Psoas muscle (tissue), 7 donors: ENCODE measurements at regions not wholly inside any gene's neighbourhood (a gene's known extent, or its start where the extent isn't known, plus 50 kb on each side); places are given as distances from the start of the nearest gene placed in this dataset.

Source experiments
- ATAC-seq, 4 donors: fragments of 200-7000 bp; cut with Tn5 transposase; one replicate each; pipeline ENCODE4 v1.9.1; 2020; ENCODE audit warnings: moderate library complexity in 3 of 4, mild to moderate bottlenecking in 2 of 4
- DNase-seq, 2 donors: peaks; one replicate each; pipeline ENCODE4 v3.0.0-alpha.2; 2020
- H3K27ac ChIP-seq: fragments of 200-600 bp; one replicate; pipeline ENCODE4 v1.8.0; 2022
- H3K27me3 ChIP-seq, 3 donors: fragments of 200-600 bp in 1 of 3; one replicate each; pipeline versions ENCODE4 v1.6.1 to v1.8.0; 2013 to 2022; ENCODE audit warnings: low read length in 2 of 3, mild to moderate bottlenecking in 2 of 3, moderate library complexity in 1 of 3; ENCODE audit not compliant: insufficient read depth in 3 of 3
- H3K36me3 ChIP-seq, 2 donors: fragments of 200-600 bp in 1 of 2; one replicate each; pipeline versions ENCODE4 v1.6.1 to v1.8.0; 2013 to 2022; ENCODE audit warnings: low read depth in 1 of 2, mild to moderate bottlenecking in 1 of 2, moderate library complexity in 1 of 2; ENCODE audit not compliant: insufficient read depth in 1 of 2
- H3K4me1 ChIP-seq: fragments of 200-600 bp; one replicate; pipeline ENCODE4 v1.8.0; 2022
- H3K4me3 ChIP-seq: fragments of 200-600 bp; one replicate; pipeline ENCODE4 v1.8.0; 2022; ENCODE audit warnings: mild to moderate bottlenecking
- H3K9me3 ChIP-seq: fragments of 200-600 bp; one replicate; pipeline ENCODE4 v1.8.0; 2022
- WGBS, 3 donors: extraction: QIAGEN DNeasy Blood & Tissue Kit; methylation state at CpG; one replicate each; pipeline versions ENCODE4 v1.1.6 to v1.1.7; 2013; 5-methylcytosine and 5-hydroxymethylcytosine counted together
- intact Hi-C, 2 donors: fragments of 100-400 bp; cut with DNase I; formaldehyde crosslinking; loops; one replicate each; pipeline versions ENCODE4 v1.11.0 to v1.14.2; 2022
- TF ChIP-seq, protein P1 (sequence below): fragments of 200-600 bp; IDR thresholded peaks from one replicate; pipeline ENCODE4 v1.8.0; 2022; ENCODE audit warnings: antibody characterized with exemption
- donor health status: healthy with polysubstance abuse.
- donor health status: DM: no; HTN: no; CAD: no; lungs with moderate emphysema.
- donor health status: Bipolar disorder and iron deficiency.
- donor health status: healthy.
- donor health status: DM: yes; HTN: yes; CAD: no.
- donor health status: DM: no; HTN: no; CAD: no.
- donor health status: DM: yes; HTN: yes; CAD: no.

- Histone ChIP-seq H3K9me3 (no peaks in the 10 kb centered on the region), H3K36me3 (no peaks in the 10 kb centered on the region), H3K4me1 (no peaks in the 10 kb centered on the region), H3K27me3 (no peaks in the 10 kb centered on the region), H3K27ac (no peak overlapping the region), H3K4me3 (no peak overlapping the region)
- WGBS, 3 donors: 30 to 40% (median 35%) methylated on average over 2 of the region's 2 CpGs
- no peak for ATAC-seq
- intact Hi-C loops: no loop called here
- DNase-seq: no peak
- TF ChIP-seq, protein P1, sequence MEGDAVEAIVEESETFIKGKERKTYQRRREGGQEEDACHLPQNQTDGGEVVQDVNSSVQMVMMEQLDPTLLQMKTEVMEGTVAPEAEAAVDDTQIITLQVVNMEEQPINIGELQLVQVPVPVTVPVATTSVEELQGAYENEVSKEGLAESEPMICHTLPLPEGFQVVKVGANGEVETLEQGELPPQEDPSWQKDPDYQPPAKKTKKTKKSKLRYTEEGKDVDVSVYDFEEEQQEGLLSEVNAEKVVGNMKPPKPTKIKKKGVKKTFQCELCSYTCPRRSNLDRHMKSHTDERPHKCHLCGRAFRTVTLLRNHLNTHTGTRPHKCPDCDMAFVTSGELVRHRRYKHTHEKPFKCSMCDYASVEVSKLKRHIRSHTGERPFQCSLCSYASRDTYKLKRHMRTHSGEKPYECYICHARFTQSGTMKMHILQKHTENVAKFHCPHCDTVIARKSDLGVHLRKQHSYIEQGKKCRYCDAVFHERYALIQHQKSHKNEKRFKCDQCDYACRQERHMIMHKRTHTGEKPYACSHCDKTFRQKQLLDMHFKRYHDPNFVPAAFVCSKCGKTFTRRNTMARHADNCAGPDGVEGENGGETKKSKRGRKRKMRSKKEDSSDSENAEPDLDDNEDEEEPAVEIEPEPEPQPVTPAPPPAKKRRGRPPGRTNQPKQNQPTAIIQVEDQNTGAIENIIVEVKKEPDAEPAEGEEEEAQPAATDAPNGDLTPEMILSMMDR: no peak
Measured at GRCh38 chr9:32294106-32294505, 90.3 kb upstream of the ACO1 start.

- Histone ChIP-seq H3K4me1 (no peaks in the 10 kb centered on the region), H3K4me3 (no peak overlapping the region), H3K27ac (no peak overlapping the region), H3K36me3 (no peaks in the 10 kb centered on the region), H3K27me3 (no peaks in the 10 kb centered on the region), H3K9me3 (no peaks in the 10 kb centered on the region)
- no peak for ATAC-seq
- TF ChIP-seq, protein P1: no peak
- DNase-seq: no peak
- intact Hi-C loops: no loop called here
- WGBS, 3 donors: 66 to 72% (median 66%) methylated on average over 2 of the region's 2 CpGs
Measured at GRCh38 chr9:32300373-32300772, 84.1 kb upstream of the ACO1 start.

GRCh38 chr9:32304495-32304894 lies 79.9 kb upstream of the ACO1 start:
- Histone ChIP-seq H3K27me3 (no peaks in the 10 kb centered on the region), H3K36me3 (no peaks in the 10 kb centered on the region), H3K9me3 (peaks cover 5% of the 10 kb centered on the region), H3K4me1 (no peaks in the 10 kb centered on the region), H3K4me3 (no peak overlapping the region), H3K27ac (no peak overlapping the region)
- intact Hi-C loops: no loop called here
- TF ChIP-seq, protein P1: no peak
- 0 to 3% (median 0%) methylated on average over 1 of the region's 1 CpG for WGBS, 3 donors
- no peak for DNase-seq
- no peak for ATAC-seq

GRCh38 chr9:32306006-32306405 lies 78.4 kb upstream of the ACO1 start:
- Histone ChIP-seq H3K27me3 (no peaks in the 10 kb centered on the region), H3K9me3 (peaks cover 5% of the 10 kb centered on the region), H3K36me3 (no peaks in the 10 kb centered on the region), H3K4me1 (no peaks in the 10 kb centered on the region), H3K4me3 (no peak overlapping the region), H3K27ac (no peak overlapping the region)
- TF ChIP-seq, protein P1: no peak
- no peak for DNase-seq
- intact Hi-C loops: no loop called here
- ATAC-seq: no peak

DNA sequence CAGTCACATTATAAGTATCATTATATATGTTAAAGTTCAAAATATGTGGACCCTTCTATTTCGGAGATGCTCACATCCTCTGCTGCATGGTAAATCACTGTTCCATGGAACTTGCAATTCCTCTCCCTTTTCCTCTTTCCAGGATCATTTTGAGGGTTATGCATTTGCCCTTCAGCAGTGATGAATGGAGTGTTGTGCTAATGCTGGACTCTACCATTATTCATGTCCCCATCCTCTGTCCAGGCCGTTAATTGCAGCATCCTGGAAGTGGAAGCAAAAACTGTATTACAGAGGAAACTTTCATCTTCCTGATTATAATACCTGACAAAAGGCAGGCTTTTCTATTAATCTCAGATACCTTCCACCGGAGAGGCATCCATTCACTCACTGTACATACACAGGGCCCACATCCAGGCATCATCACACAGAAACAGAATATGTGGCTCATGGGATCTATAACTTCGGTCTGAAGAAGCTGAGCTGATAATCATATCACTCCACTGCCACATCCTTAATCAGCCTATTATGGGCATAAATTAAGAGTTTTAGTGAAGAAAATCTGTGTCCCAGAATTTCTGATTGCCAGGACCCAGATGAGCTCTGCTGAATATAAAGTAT lies 65.0 kb upstream of the ACO1 start:
- 77 to 82% (median 79%) methylated on average over 4 of the region's 4 CpGs for WGBS, 3 donors

More for the DNA sequence above, 65.0 kb upstream of the ACO1 start:
- no peaks in the 10 kb centered on the region for H3K36me3 ChIP-seq
- H3K4me1 ChIP-seq: no peaks in the 10 kb centered on the region
- H3K9me3 ChIP-seq: peaks cover 4% of the 10 kb centered on the region
- ATAC-seq: no peak
- DNase-seq: no peak
- H3K27ac ChIP-seq: no peak overlapping the region
- intact Hi-C loops: no loop called here
- no peaks in the 10 kb centered on the region for H3K27me3 ChIP-seq
- TF ChIP-seq, protein P1: no peak
- no peak overlapping the region for H3K4me3 ChIP-seq
